ENCODE measurements at regions not wholly inside any gene's neighbourhood (a gene's known extent, or its start where the extent isn't known, plus 50 kb on each side); places are given as distances from the start of the nearest gene placed in this dataset.

DNA sequence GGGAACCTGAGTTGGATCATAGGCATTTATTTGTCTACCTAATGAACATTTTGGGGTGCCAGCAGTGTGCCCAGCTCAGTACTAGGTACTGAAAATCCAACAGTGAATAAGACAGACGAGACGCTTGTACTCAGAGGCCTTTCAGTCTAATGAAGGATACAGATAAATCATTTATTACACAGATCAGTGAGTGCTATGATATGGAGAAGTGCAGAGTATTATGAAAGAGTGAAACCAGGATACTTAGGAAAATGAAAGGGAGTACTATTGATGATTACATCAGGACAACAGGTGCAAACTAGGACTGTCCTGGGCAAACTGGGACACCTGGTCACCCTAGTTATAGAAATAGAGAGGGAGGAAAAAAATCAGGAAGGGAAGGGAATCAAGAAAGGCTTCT lies 207.5 kb upstream of the NCAM1 start:
- ChIA-PET POLR2A (no interaction called here), CTCF (no interaction called here)
- no peak for DNase-seq (ENCODE audit: low read depth, low spot score)
- H3K4me3 ChIP-seq (ENCODE audit: low read depth, low read length), result no peak overlapping the region
- TF ChIP-seq, protein P1, sequence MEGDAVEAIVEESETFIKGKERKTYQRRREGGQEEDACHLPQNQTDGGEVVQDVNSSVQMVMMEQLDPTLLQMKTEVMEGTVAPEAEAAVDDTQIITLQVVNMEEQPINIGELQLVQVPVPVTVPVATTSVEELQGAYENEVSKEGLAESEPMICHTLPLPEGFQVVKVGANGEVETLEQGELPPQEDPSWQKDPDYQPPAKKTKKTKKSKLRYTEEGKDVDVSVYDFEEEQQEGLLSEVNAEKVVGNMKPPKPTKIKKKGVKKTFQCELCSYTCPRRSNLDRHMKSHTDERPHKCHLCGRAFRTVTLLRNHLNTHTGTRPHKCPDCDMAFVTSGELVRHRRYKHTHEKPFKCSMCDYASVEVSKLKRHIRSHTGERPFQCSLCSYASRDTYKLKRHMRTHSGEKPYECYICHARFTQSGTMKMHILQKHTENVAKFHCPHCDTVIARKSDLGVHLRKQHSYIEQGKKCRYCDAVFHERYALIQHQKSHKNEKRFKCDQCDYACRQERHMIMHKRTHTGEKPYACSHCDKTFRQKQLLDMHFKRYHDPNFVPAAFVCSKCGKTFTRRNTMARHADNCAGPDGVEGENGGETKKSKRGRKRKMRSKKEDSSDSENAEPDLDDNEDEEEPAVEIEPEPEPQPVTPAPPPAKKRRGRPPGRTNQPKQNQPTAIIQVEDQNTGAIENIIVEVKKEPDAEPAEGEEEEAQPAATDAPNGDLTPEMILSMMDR (IDR thresholded peaks at IDR 0.05; ENCODE audit: insufficient read depth, low read length, missing control alignments), result no peak

DNA sequence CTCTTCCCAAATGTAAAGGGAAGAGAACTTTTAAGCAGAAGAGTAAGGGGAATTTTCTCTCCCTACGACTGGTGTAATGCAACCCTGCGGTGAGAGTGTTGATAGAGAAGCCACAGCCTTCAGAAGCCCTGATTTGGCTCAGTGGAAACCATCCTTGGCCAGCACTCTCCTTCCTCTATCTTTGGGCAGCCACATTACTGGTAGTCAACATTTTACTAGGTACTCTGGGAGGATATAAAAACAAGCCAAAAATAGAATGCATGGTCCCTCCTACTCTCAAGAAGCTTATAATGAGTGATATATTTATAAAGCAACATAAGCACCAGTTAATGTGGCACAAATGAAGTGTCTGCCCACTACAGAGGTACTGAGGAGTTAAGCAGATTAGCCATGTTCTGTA lies 201.8 kb upstream of the NCAM1 start:
- no peak overlapping the region for H3K4me3 ChIP-seq (ENCODE audit: low read depth, low read length)
- CTCF ChIA-PET, result no interaction called here

DNA sequence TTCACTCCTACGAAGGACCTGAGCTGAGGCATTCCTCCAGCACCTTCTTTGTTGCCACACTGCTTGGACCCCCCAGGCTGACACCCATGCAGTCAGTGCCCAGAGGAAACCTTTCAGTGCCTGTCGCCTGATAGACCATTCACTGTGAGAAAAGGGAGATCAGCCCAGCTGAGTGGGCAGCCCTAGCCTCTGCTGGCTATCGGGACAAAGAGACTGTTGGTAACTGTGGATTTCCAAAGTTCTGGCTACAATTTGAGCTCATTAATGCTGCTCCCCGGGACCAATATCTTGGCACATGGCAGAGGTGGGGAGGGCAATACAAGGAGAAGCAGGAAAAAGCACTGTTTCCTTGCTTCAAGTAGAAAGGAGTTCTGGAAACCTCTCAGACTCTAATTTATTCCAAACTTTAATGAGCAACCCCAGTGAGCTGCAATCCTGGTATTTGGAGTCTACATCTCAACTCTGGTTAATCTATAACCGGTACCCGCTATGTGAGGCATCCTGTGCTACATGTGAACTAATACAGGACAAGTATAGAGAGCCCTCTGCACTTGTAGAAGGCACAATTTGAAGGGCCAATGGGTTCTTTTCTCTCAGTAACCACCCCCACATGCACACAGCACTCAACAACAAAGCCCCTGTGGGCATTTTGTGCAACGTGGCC lies 200.7 kb upstream of the NCAM1 start:
- POLR2A ChIA-PET, result no interaction called here
- TF ChIP-seq, protein P1 (IDR thresholded peaks at IDR 0.05; ENCODE audit: insufficient read depth, low read length, missing control alignments), result no peak
- CTCF ChIA-PET, result no interaction called here
- no peak for DNase-seq (ENCODE audit: low read depth, low spot score)
- no peak overlapping the region for H3K4me3 ChIP-seq (ENCODE audit: low read depth, low read length)

More for the DNA sequence above, 201.8 kb upstream of the NCAM1 start:
- TF ChIP-seq, protein P1 (IDR thresholded peaks at IDR 0.05; ENCODE audit: insufficient read depth, low read length, missing control alignments), result no peak
- POLR2A ChIA-PET, result interaction anchor here (0.6 kb wide), 1 partner anchor 34 kb away, joined by 3 read pairs; no protein-coding TSS in a partner anchor
- DNase-seq (ENCODE audit: low read depth, low spot score), result no peak

DNA sequence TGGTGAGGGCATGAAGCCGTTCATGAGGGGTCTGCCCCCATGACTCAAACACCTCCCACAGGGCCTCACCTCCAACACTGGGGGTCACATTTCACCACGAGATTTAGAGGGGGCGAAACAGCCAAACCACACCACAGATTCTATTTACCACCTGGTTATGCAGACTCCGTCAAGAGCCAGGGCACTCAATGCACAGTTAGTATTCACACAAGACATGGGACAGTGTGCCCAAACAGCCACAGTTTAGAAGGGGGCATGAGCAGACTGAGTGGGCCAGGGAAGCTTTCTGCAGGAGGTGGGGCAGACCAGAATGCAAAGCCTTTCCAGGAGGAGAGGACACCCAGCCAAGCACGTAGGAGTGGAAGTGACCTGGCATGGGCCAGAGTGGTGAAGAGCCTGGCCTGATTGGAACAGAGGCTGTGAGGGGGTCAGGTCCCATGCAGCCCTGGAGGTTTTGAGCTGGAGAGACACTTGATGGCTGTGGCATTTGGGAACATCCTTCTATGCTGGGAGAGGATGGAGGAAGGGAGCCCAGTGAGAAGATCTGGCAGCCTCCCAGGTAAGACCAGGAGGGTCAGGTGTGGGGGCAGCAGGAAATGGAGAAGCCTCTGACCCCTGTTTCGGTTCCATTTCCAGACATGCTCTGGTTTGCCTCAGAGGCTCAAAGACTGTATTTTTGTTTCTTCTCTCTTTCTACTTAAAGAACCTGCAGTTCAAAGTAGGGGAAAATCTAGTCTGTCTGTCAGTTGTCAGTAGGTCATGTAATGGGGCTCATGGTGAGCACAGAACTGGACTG lies 199.1 kb upstream of the NCAM1 start:
- DNase-seq (ENCODE audit: low read depth, low spot score), result no peak
- ChIA-PET POLR2A (no interaction called here), CTCF (no interaction called here)
- H3K4me3 ChIP-seq (ENCODE audit: low read depth, low read length), result no peak overlapping the region
- TF ChIP-seq, protein P1 (IDR thresholded peaks at IDR 0.05; ENCODE audit: insufficient read depth, low read length, missing control alignments), result no peak

DNA sequence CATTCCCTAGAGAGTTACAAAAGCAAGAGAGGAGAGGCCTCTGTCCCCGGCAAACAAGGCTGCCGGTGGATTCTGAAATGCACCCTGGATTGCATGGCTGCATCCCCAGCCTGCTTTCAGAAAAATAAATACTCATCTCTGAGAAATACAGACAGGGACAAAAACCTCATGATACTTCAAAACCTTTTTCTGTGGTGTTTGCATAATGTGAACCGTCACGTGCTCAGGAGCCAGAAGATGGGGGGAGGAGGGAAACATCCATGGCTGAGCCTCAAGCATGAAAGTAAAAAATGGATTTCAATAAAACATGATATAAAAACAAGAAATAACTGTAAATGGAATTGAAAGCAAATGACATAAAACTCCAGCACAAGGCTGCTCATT lies 198.5 kb upstream of the NCAM1 start:
- CTCF ChIA-PET, result no interaction called here
- no peak for DNase-seq (ENCODE audit: low read depth, low spot score)
- H3K4me3 ChIP-seq (ENCODE audit: low read depth, low read length), result no peak overlapping the region

DNA sequence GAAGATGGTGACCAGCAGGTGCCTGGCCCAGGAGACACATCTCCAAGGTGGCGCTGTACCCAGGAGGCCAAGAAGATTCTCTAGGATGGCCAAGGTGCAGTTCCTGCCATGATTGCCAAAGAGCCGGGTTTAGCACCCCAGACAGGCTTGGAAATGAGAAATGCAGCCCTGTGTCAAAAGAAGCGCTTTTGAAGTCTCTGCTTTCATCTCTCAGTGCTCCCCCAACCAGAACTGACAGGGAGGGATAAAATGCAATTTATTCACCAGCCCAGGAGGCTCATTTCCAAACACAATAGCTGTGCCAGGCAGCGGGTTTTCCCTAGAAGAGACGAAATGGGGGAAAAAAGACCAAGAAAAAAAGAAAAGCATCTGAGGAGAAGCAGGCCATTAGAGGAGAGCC lies 195.9 kb upstream of the NCAM1 start:
- H3K4me3 ChIP-seq (ENCODE audit: low read depth, low read length), result no peak overlapping the region
- ChIA-PET POLR2A (no interaction called here), CTCF (no interaction called here)
- DNase-seq (ENCODE audit: low read depth, low spot score), result no peak
- TF ChIP-seq, protein P1 (IDR thresholded peaks at IDR 0.05; ENCODE audit: insufficient read depth, low read length, missing control alignments), result no peak

More for the DNA sequence above, 198.5 kb upstream of the NCAM1 start:
- TF ChIP-seq, protein P1 (IDR thresholded peaks at IDR 0.05; ENCODE audit: insufficient read depth, low read length, missing control alignments), result no peak
- POLR2A ChIA-PET, result no interaction called here
